HG03045 (cell line): ENCODE measurements at regions not wholly inside any gene's neighbourhood (a gene's known extent, or its start where the extent isn't known, plus 50 kb on each side); places are given as distances from the start of the nearest gene placed in this dataset.

Experiments used
- ATAC-seq: cut with Tn5 transposase; IDR thresholded peaks from one replicate; pipeline ENCODE4 v1.9.1; 2021; ENCODE audit warnings: mild to moderate bottlenecking, moderate library complexity; ENCODE audit not compliant: unreplicated experiment

GRCh38 chr5:114660791-114661190 lies 298.9 kb downstream of the KCNN2 start:
- ATAC-seq: no peak

- ATAC-seq: no peak
These were observed 296.3 kb downstream of the KCNN2 start for GRCh38 chr5:114658194-114658593.

GRCh38 chr5:114657342-114658130 lies 295.7 kb downstream of the KCNN2 start:
- no peak for ATAC-seq

- no peak for ATAC-seq
These were observed 288.0 kb downstream of the KCNN2 start for GRCh38 chr5:114649878-114650277.

- ATAC-seq: no peak
These were observed 287.1 kb downstream of the KCNN2 start for GRCh38 chr5:114648940-114649339.

GRCh38 chr5:114644576-114644975 lies 282.7 kb downstream of the KCNN2 start:
- no peak for ATAC-seq

- ATAC-seq: no peak
These were observed 274.4 kb downstream of the KCNN2 start for GRCh38 chr5:114636271-114636670.

- no peak for ATAC-seq
These were observed 273.4 kb downstream of the KCNN2 start for GRCh38 chr5:114634967-114635901.

GRCh38 chr5:114634517-114634916 lies 272.6 kb downstream of the KCNN2 start:
- ATAC-seq: no peak

- no peak for ATAC-seq
These were observed 250.5 kb downstream of the KCNN2 start for GRCh38 chr5:114612406-114612805.

GRCh38 chr5:114581136-114581535 lies 219.3 kb downstream of the KCNN2 start:
- ATAC-seq: no peak

GRCh38 chr5:114565871-114566270 lies 204.0 kb downstream of the KCNN2 start:
- no peak for ATAC-seq

- ATAC-seq: no peak
These were observed 203.3 kb downstream of the KCNN2 start for GRCh38 chr5:114565139-114565538.

- no peak for ATAC-seq
These were observed 199.5 kb downstream of the KCNN2 start for GRCh38 chr5:114561415-114561814.
